ENCODE measurements at regions not wholly inside any gene's neighbourhood (a gene's known extent, or its start where the extent isn't known, plus 50 kb on each side); places are given as distances from the start of the nearest gene placed in this dataset.
A peak's percentile ranks its signal among the peaks of the same experiment; 100 is the strongest.

DNA sequence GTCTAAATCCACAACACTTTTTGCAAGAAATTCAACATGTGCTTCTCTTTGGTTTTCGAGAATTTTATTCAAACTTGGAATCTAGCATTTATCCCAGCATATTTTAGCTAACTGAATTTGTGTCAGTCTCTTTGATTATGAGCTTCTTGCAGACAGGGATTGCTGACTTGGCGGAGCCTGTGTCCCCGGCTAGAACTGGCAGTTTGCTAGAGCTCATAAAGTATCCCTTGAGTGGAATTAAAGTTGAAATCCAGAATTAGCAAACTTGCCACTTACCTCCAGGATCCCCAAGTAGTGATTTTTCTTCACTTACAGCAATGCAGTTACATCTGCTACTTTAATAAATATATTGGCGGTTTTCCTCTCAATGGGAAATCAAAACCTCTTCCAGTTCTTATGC, 306.9 kb downstream of the AACS start:
- Histone ChIP-seq H3K4me2 (ENCODE audit: low read length) (no peak overlapping the region), H3K79me2 (ENCODE audit: insufficient read depth, low read depth, low read length) (no peaks in the 10 kb centered on the region), H3K9me2 (ENCODE audit: insufficient read depth, low read length) (no peaks in the 10 kb centered on the region), H4K20me1 (ENCODE audit: insufficient read depth, low read length) (no peaks in the 10 kb centered on the region), H2AFZ (ENCODE audit: low read length) (no peak overlapping the region), H3K9me3 (ENCODE audit: low read length) (no peaks in the 10 kb centered on the region), H3K36me3 (ENCODE audit: insufficient read depth, low read length) (no peaks in the 10 kb centered on the region), H3K4me1 (ENCODE audit: insufficient read depth, low read length, poor library complexity, severe bottlenecking) (no peaks in the 10 kb centered on the region), H3K4me3 (ENCODE audit: low read depth, low read length, poor library complexity, severe bottlenecking) (no peak overlapping the region), H3K27ac (ENCODE audit: low read depth, low read length, poor library complexity, severe bottlenecking) (no peak overlapping the region)
- BruUV-seq (replicated peaks): no TSS peak
- intact Hi-C loops (cut with micrococcal nuclease; ENCODE audit: unreplicated experiment): no loop called here
- POLR2A ChIA-PET: interaction anchor here (1.0 kb wide), 1 partner anchor 11 kb away, joined by 3 read pairs; no protein-coding TSS in a partner anchor
- CTCF ChIA-PET (ENCODE audit: unreplicated experiment): no interaction called here
- TF ChIP-seq, protein P1, sequence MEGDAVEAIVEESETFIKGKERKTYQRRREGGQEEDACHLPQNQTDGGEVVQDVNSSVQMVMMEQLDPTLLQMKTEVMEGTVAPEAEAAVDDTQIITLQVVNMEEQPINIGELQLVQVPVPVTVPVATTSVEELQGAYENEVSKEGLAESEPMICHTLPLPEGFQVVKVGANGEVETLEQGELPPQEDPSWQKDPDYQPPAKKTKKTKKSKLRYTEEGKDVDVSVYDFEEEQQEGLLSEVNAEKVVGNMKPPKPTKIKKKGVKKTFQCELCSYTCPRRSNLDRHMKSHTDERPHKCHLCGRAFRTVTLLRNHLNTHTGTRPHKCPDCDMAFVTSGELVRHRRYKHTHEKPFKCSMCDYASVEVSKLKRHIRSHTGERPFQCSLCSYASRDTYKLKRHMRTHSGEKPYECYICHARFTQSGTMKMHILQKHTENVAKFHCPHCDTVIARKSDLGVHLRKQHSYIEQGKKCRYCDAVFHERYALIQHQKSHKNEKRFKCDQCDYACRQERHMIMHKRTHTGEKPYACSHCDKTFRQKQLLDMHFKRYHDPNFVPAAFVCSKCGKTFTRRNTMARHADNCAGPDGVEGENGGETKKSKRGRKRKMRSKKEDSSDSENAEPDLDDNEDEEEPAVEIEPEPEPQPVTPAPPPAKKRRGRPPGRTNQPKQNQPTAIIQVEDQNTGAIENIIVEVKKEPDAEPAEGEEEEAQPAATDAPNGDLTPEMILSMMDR (conservative IDR thresholded peaks at IDR 0.05; ENCODE audit: low read length): no peak
- no peak for TF ChIP-seq EZH2phosphoT487 (IDR thresholded peaks at IDR 0.05; ENCODE audit: borderline replicate concordance, low read depth, low read length)
- no peak for DNase-seq (ENCODE audit: low spot score)

- H2AFZ ChIP-seq (ENCODE audit: low read length): no peak overlapping the region
- no peak overlapping the region for H3K4me2 ChIP-seq (ENCODE audit: low read length)
- H4K20me1 ChIP-seq (ENCODE audit: insufficient read depth, low read length): no peaks in the 10 kb centered on the region
- no peak for DNase-seq (ENCODE audit: low spot score)
- intact Hi-C loops (cut with micrococcal nuclease; ENCODE audit: unreplicated experiment): no loop called here
- H3K79me2 ChIP-seq (ENCODE audit: insufficient read depth, low read depth, low read length): no peaks in the 10 kb centered on the region
- no peaks in the 10 kb centered on the region for H3K36me3 ChIP-seq (ENCODE audit: insufficient read depth, low read length)
- ChIA-PET CTCF (ENCODE audit: unreplicated experiment) (no interaction called here), POLR2A (no interaction called here)
- no TSS peak for BruUV-seq (replicated peaks)
- H3K9me2 ChIP-seq (ENCODE audit: insufficient read depth, low read length): no peaks in the 10 kb centered on the region
- no peak overlapping the region for H3K27ac ChIP-seq (ENCODE audit: low read depth, low read length, poor library complexity, severe bottlenecking)
- TF ChIP-seq, protein P1 (conservative IDR thresholded peaks at IDR 0.05; ENCODE audit: low read length): 0 out of 2 replicates have a peak, but pooled peaks have one; percentile 21
- no peak for TF ChIP-seq EZH2phosphoT487 (IDR thresholded peaks at IDR 0.05; ENCODE audit: borderline replicate concordance, low read depth, low read length)
- H3K9me3 ChIP-seq (ENCODE audit: low read length): no peaks in the 10 kb centered on the region
- H3K4me3 ChIP-seq (ENCODE audit: low read depth, low read length, poor library complexity, severe bottlenecking): no peak overlapping the region
- no peaks in the 10 kb centered on the region for H3K4me1 ChIP-seq (ENCODE audit: insufficient read depth, low read length, poor library complexity, severe bottlenecking)
These were observed 308.1 kb downstream of the AACS start for GRCh38 chr12:125373375-125373774.

- TF ChIP-seq, protein P1 (conservative IDR thresholded peaks at IDR 0.05; ENCODE audit: low read length): no peak
- no peak for TF ChIP-seq EZH2phosphoT487 (IDR thresholded peaks at IDR 0.05; ENCODE audit: borderline replicate concordance, low read depth, low read length)
- Histone ChIP-seq H3K9me3 (ENCODE audit: low read length) (no peaks in the 10 kb centered on the region), H4K20me1 (ENCODE audit: insufficient read depth, low read length) (no peaks in the 10 kb centered on the region), H3K4me3 (ENCODE audit: low read depth, low read length, poor library complexity, severe bottlenecking) (no peak overlapping the region), H3K4me2 (ENCODE audit: low read length) (no peak overlapping the region), H3K36me3 (ENCODE audit: insufficient read depth, low read length) (no peaks in the 10 kb centered on the region), H3K9me2 (ENCODE audit: insufficient read depth, low read length) (no peaks in the 10 kb centered on the region), H3K79me2 (ENCODE audit: insufficient read depth, low read depth, low read length) (no peaks in the 10 kb centered on the region), H3K4me1 (ENCODE audit: insufficient read depth, low read length, poor library complexity, severe bottlenecking) (no peaks in the 10 kb centered on the region), H3K27ac (ENCODE audit: low read depth, low read length, poor library complexity, severe bottlenecking) (no peak overlapping the region), H2AFZ (ENCODE audit: low read length) (no peak overlapping the region)
- intact Hi-C loops (cut with micrococcal nuclease; ENCODE audit: unreplicated experiment): no loop called here
- DNase-seq (ENCODE audit: low spot score): no peak
- POLR2A ChIA-PET: no interaction called here
- BruUV-seq (replicated peaks): no TSS peak
- CTCF ChIA-PET (ENCODE audit: unreplicated experiment): no interaction called here
These were observed 311.2 kb downstream of the AACS start for GRCh38 chr12:125376422-125376821.
